ENCODE measurements at regions not wholly inside any gene's neighbourhood (a gene's known extent, or its start where the extent isn't known, plus 50 kb on each side); places are given as distances from the start of the nearest gene placed in this dataset.

DNA sequence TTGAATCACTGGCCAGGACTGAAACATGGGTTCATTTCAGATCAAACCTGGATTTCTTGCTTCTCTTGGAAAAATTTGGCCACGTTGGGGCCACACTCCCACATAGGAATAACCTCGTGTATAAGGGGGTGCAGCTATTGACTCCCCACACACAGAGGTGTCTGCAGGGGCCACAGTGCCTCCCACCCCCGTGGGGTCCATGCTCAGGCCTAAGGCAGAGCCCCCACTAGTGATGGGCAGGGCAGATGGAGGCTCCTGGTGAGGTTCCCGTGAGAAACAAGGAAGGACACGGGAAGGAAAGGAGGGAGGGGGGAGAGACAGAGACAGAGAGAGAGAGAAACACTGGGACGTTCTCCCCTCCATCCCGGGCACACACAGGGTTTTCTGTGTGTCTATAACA lies 230.5 kb downstream of the ERMARD start:
- no peak for TF ChIP-seq POLR2A (IDR thresholded peaks at IDR 0.05)
- TF ChIP-seq, protein P1, sequence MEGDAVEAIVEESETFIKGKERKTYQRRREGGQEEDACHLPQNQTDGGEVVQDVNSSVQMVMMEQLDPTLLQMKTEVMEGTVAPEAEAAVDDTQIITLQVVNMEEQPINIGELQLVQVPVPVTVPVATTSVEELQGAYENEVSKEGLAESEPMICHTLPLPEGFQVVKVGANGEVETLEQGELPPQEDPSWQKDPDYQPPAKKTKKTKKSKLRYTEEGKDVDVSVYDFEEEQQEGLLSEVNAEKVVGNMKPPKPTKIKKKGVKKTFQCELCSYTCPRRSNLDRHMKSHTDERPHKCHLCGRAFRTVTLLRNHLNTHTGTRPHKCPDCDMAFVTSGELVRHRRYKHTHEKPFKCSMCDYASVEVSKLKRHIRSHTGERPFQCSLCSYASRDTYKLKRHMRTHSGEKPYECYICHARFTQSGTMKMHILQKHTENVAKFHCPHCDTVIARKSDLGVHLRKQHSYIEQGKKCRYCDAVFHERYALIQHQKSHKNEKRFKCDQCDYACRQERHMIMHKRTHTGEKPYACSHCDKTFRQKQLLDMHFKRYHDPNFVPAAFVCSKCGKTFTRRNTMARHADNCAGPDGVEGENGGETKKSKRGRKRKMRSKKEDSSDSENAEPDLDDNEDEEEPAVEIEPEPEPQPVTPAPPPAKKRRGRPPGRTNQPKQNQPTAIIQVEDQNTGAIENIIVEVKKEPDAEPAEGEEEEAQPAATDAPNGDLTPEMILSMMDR (IDR thresholded peaks at IDR 0.05): no peak
- Histone ChIP-seq H3K27ac (no peak overlapping the region), H3K36me3 (replicated peaks in 1 of 2; ENCODE audit: insufficient read depth in 1 of 2, low read depth in 2 of 2) (no peaks in the 10 kb centered on the region), H3K27me3 (no peaks in the 10 kb centered on the region), H3K4me3 (no peak overlapping the region), H3K9me3 (no peaks in the 10 kb centered on the region), H3K4me1 (no peaks in the 10 kb centered on the region)
- no peak for DNase-seq
- intact Hi-C loops (cut with DNase I): no loop called here
- no peak for ATAC-seq
- 42 to 53% methylated on average over 7 of the region's 7 CpGs for WGBS, 2 donors

DNA sequence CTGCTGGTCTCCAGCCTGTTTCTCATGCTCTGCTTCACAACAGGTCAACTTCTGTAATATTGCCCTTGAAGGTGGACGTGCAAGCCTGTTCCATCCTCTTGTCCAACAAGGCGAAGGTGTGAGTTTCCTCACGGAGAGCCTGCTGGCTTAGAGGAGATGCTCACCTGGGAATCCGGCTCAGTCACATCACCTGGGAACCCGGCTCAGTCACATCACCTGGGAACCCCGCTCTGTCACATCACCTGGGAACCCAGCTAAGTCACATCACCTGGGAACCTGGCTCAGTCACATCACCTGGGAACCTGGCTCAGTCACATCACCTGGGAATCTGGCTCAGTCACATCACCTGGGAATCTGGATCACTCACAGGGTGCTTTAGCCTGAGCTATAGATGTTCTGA lies 230.1 kb downstream of the ERMARD start:
- H3K9me3 ChIP-seq: no peaks in the 10 kb centered on the region
- no peak overlapping the region for H3K4me3 ChIP-seq
- ATAC-seq: no peak
- no peak overlapping the region for H3K27ac ChIP-seq
- no peaks in the 10 kb centered on the region for H3K27me3 ChIP-seq
- H3K36me3 ChIP-seq (replicated peaks in 1 of 2; ENCODE audit: insufficient read depth in 1 of 2, low read depth in 2 of 2): no peaks in the 10 kb centered on the region
- no peak for TF ChIP-seq POLR2A (IDR thresholded peaks at IDR 0.05)
- TF ChIP-seq, protein P1 (IDR thresholded peaks at IDR 0.05): no peak
- no peaks in the 10 kb centered on the region for H3K4me1 ChIP-seq
- WGBS, 2 donors: 75 to 100% methylated on average over 1 to 6 of the region's 6 CpGs
- no peak for DNase-seq
- intact Hi-C loops (cut with DNase I): no loop called here

DNA sequence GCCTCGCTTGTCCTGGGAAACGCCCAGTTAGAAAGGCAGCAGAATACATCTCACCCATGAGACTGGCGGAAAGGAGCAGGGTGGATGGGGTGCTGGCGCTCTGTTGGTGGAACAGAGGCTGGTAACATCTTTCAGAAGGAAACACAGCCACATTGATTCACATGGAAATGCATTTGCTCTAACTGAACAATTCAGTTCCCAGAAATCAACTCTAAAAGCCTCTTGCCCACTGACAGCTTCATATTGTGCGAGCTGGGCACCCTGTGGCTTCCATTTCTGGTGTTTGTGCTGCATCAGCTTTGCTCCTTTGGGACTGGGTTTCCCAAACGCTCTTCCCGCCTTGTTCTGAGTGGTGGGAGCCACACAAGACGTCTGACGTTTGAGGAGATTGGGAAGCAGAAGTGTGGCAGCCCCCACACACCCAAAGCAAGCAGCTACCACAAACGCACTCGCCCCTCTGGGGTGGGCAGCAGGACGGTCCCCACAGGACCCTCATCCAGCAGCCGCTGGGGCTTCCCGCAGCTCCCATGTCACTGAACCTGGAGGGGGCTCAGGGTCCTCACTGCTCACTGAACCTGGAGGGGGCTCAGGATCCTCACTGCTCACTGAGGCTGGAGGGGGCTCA lies 229.5 kb downstream of the ERMARD start:
- H3K9me3 ChIP-seq: no peaks in the 10 kb centered on the region
- 66 to 76% methylated on average over 9 to 14 of the region's 14 CpGs for WGBS, 2 donors
- no peaks in the 10 kb centered on the region for H3K36me3 ChIP-seq (replicated peaks in 1 of 2; ENCODE audit: insufficient read depth in 1 of 2, low read depth in 2 of 2)
- H3K4me1 ChIP-seq: no peaks in the 10 kb centered on the region
- no peak overlapping the region for H3K4me3 ChIP-seq
- intact Hi-C loops (cut with DNase I): no loop called here
- no peaks in the 10 kb centered on the region for H3K27me3 ChIP-seq
- ATAC-seq (no peak), DNase-seq (no peak)
- TF ChIP-seq POLR2A (IDR thresholded peaks at IDR 0.05): no peak
- TF ChIP-seq, protein P1 (IDR thresholded peaks at IDR 0.05): no peak
- no peak overlapping the region for H3K27ac ChIP-seq

DNA sequence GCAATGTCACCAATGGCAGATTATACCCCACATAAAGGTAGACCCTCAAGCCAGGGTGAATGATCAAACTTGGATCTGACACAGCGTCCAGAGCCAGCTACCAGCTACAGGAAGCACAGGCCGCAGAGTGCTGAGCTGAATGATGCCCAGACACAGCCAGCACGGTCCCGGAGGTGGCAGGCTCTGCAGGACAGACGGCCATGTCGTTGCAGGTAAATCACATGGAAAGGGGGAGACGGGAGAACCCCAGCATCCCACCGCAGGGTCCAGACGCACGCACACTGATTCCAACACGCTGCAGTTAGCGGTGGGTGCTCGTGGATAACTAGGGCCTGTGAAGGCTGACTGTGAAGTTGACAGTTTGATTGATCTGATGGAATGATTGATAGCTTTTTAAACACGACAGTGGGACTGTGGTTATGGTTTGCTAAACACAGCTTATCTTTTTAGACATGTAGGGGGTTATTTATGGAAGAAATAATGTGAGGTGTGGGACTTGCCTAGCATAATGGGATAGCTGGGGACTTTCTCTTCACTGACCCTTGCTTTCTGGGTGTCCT lies 228.5 kb downstream of the ERMARD start:
- no peak for ATAC-seq
- Histone ChIP-seq H3K27me3 (no peaks in the 10 kb centered on the region), H3K36me3 (replicated peaks in 1 of 2; ENCODE audit: insufficient read depth in 1 of 2, low read depth in 2 of 2) (no peaks in the 10 kb centered on the region), H3K4me1 (no peaks in the 10 kb centered on the region), H3K9me3 (no peaks in the 10 kb centered on the region), H3K4me3 (no peak overlapping the region), H3K27ac (no peak overlapping the region)
- intact Hi-C loops (cut with DNase I): no loop called here
- DNase-seq: peak in 1 of 4 donors; percentile 3
- TF ChIP-seq, protein P1 (IDR thresholded peaks at IDR 0.05): no peak
- TF ChIP-seq POLR2A (IDR thresholded peaks at IDR 0.05): no peak
- WGBS, 2 donors: 61 to 74% methylated on average over 4 to 14 of the region's 14 CpGs

DNA sequence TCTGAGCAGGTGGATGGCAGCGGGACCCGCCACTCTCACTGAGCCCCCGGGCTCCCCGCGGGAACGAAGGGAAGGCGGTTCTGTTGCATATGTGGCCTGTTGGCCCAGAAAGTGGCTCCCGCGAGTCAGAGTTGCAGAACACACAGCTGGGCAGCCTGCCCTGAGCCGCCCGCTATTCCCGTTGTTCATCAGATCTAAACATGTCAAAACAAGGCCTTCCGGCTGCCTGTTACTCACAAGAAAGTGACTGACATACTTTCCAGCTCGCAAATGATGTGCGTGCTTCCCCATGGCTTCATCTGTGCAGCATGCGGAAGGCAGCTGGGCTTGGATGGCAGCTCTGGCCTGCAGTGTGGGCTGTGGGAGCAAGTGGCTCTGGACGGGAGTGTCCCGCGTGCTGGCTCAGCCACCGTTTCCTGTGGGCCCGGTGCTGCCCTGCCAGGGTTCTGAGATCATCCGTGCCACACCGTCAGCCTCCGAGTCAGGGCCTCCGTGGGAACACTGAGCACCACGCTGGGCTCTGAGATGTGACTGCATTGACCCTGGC lies 227.3 kb downstream of the ERMARD start:
- Histone ChIP-seq H3K9me3 (no peaks in the 10 kb centered on the region), H3K36me3 (replicated peaks in 1 of 2; ENCODE audit: insufficient read depth in 1 of 2, low read depth in 2 of 2) (no peaks in the 10 kb centered on the region), H3K27ac (no peak overlapping the region), H3K4me3 (no peak overlapping the region), H3K27me3 (no peaks in the 10 kb centered on the region), H3K4me1 (no peaks in the 10 kb centered on the region)
- intact Hi-C loops (cut with DNase I): no loop called here
- peak in 1 of 4 donors; percentile 3 for DNase-seq
- no peak for ATAC-seq
- 75 to 78% methylated on average over 13 to 26 of the region's 26 CpGs for WGBS, 2 donors
- TF ChIP-seq POLR2A (IDR thresholded peaks at IDR 0.05): no peak
- TF ChIP-seq, protein P1 (IDR thresholded peaks at IDR 0.05): no peak

Measured in body of pancreas (tissue), 4 donors.